NCI-H2029 (cell line): ENCODE measurements at regions not wholly inside any gene's neighbourhood (a gene's known extent, or its start where the extent isn't known, plus 50 kb on each side); places are given as distances from the start of the nearest gene placed in this dataset.
"Not testable (repeated sequence)": the region's sequence is repeated elsewhere in the genome, so short reads cannot be mapped to it uniquely, and the experiment has no call there.

ENCODE experiments used
- DNase-seq: peaks from one replicate; lab custom pipeline; 2025; lab: John Stamatoyannopoulos, UW

GRCh38 chr1:73854527-73854926 is 343.4 kb downstream of the LRRIQ3 start:
- DNase-seq, result no peak

GRCh38 chr1:73842436-73842835 is 355.5 kb downstream of the LRRIQ3 start:
- DNase-seq, result no peak

GRCh38 chr1:73839922-73840321 is 358.1 kb downstream of the LRRIQ3 start:
- no peak for DNase-seq

- DNase-seq, result no peak
Observed at GRCh38 chr1:73832276-73833181, 365.4 kb downstream of the LRRIQ3 start.

- DNase-seq, result not testable (repeated sequence)
Observed at GRCh38 chr1:73827283-73827682, 370.7 kb downstream of the LRRIQ3 start.

GRCh38 chr1:73824065-73824464 is 373.9 kb downstream of the LRRIQ3 start:
- DNase-seq, result no peak

DNA sequence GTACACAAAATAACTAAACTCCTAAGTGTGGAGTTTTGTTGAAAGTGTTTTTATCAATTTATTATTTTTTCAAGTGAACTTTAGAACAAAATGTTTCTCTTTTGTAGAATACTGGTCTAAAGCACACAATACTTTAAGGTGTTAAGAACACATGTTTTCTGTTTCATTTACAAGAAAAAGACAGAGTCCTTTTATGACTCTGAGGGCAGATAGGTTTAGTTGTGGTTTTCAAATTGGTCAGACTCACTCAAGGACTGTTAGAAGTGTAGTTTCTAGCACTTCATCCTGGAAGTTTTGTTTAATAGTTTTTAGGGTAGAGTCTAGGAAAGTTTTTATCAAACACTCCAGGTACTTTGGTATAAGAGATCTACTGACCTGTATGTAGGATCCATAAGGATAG is 376.5 kb downstream of the LRRIQ3 start:
- DNase-seq, result no peak

DNA sequence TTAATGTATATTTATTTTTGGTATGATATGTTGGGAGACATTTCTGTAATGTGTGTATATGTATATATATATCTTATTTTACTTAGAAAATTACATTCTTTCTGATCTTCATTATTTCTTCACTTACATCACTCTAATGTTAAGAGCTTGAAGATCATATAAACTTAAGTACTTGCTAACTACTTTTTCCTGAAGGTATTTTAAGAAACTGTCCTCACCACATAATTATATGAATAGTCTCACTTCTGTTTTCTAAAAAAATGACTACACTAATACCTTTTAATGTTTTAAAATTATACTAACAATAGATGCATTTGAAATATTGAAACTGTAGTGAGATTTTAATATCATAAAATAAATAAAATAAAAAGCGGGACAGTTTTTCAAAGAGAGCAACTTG is 377.1 kb downstream of the LRRIQ3 start:
- no peak for DNase-seq

DNA sequence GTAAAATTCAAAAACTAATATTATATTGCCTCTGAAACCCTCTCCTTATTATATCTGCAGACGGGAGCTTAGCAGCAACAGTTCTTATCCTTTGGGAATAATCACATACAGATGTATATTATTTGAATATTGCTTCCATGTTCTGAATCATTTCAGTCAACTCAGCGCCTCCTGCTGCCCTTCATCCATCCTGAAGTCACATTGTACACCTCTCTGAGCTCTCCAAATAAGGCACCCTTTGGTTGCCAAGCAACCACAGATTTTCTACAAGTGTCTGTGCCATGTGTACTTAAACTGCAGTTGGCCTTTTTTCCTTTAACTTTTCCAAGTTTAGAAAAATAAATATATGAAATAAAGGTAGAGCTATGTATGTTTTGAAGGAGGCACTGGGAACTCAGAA is 384.3 kb downstream of the LRRIQ3 start:
- no peak for DNase-seq

DNA sequence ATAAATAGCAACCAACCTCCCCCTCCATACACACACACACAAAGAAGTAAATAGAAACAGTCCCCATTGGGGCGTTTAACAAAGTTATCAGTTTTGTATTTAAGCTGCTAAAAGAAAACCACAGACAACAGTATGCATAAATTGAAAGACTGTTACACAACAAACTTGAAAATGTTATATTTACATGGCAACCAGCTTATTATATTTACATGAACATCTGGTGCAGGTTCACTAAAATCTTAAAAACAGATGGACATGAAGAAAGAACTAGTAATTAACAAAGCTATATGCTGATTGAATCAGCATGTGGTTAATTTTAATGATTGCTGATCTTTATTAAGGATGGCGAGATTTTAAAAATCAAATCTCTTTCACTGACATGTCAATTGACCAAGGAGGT is 384.7 kb downstream of the LRRIQ3 start:
- DNase-seq, result no peak

- no peak for DNase-seq
Observed at GRCh38 chr1:73811798-73812197, 386.2 kb downstream of the LRRIQ3 start.

DNA sequence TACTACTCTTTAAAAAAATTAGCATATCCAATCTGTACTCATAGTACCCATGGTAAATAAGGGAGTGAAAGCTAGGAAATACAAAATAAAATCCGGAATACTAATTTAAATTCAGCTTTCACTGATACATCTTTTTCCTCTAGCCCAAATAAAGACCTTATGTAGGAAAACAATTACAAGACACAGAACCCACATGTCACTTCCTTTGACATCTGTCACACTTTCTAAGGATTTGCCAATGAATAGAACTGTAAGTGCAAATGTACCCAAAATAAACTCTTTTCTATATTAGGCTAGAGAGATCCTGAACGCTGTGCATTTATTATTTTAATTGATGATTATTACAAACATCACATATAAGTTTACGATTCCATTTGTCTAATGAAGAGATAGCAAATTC is 393.0 kb downstream of the LRRIQ3 start:
- no peak for DNase-seq

DNA sequence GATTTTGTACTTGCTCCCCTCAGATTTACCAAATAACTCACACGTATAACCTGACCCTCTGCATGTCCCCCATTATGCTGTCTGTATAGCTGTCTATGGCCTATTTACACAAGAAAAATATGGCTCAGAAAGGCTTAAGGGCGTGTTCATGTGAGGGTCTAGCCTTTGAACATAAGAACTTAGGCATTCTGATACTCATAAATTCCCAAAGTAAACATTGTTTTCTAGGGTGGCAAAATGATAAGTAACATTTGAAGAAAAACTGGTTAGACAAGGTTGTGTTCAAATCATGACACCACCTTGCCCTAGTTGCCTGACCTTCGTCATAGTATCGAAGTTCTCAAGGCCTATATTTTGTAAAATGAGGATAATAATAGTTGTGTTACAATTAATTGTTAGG is 394.6 kb downstream of the LRRIQ3 start:
- DNase-seq, result no peak

DNA sequence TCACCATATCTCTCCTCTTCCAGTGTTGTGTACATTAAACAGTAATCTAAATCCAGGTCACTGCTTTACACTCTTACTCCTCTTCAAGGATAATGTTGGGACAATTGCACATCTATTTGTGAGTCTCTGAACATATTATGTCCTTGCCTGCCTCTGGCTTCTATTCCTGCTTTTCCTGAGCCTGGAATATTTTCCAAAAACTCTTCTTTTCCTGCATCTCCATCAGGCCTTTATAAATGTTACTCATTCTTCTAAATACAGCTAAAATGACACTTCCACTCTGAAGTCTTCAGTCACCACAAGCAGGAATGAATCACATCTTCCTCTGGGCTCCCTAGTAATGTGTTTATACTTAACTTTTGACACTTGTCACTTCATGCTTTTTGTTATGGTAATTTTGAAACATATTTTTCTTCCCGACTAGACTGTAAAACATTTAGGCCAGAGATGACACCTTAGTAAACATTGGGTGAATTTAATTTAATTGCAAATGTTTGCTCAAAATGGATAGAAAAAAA is 396.0 kb downstream of the LRRIQ3 start:
- DNase-seq, result no peak

DNA sequence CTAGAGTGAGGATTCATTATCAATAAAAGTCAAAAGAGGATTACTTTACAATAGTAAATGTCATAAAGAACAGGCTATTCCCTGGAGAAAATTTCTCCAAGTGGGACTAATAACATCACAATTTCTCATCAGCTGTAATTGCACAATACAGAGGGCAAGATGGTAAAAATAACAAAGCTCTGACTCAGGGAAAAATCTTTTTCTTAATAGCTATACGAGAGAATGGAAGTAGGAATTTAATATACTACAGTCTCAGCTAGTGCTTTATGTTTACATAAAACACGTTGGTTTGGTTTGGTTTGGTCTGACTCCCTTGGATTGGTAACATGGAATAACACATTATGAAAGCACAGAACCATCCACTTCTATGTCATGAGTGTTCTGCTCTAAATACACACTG is 397.6 kb downstream of the LRRIQ3 start:
- DNase-seq, result no peak

GRCh38 chr1:73789965-73790364 is 408.0 kb downstream of the LRRIQ3 start:
- no peak for DNase-seq

GRCh38 chr1:73784026-73784425 is 413.9 kb downstream of the LRRIQ3 start:
- DNase-seq, result no peak

DNA sequence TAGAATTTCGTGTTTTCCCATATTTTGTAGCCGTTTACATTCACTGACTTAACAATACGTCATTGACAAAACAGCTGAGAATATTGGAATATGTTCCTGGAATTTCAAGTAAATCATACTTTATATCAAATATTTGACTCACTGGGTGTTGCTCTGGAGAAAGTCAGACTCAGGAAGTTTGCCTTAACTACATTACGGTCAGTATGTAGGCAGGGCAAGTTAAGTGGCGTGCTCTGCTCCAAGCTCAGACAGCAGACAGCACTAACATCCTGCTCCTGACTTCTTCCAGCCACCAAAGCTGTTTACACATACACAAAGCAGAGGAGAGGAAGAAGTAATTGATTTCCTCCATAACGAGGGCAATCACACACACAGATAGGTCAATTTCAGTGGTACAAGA is 414.6 kb downstream of the LRRIQ3 start:
- DNase-seq, result no peak

GRCh38 chr1:73782901-73783300 is 415.1 kb downstream of the LRRIQ3 start:
- DNase-seq, result no peak

DNA sequence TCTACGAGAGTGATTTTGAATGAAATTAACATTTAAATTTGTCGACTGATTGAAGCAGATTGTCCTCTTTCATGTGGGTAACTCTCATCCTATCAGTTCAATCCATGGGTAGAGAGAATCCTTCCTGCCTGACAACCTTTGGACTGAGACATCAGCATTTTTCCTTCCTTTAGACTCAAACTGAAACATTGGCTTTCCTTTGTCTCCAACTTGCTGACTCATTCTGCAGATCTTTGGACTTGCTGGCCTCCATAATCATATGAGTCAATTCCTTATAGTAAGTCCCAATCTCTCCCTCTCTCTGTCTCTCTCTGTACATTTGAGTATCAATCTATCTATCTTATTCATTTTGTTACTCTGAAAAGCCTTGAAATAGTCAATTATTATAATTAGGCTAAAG is 416.7 kb downstream of the LRRIQ3 start:
- DNase-seq, result no peak

DNA sequence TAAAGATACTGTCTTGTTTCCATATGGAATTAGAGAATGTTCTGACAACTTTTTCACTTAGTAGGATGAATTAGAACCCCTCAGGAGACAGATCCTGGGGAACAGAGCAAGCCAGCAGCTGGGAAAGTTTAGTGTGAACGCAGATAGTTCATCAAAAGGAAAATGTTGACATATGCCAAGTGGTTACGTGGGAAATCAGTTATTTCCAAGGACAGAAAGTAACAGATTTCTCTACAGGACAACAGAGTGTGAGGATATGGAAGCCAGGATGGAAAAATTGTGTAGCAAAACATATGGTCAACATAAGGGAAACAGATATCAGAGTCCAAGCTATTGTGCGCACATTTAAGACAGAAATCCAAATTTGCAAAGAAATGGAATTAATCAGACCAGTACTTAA is 419.5 kb downstream of the LRRIQ3 start:
- DNase-seq, result no peak

GRCh38 chr1:73775896-73776295 is 422.1 kb downstream of the LRRIQ3 start:
- no peak for DNase-seq

- no peak for DNase-seq
Observed at GRCh38 chr1:73772941-73773340, 425.0 kb downstream of the LRRIQ3 start.

DNA sequence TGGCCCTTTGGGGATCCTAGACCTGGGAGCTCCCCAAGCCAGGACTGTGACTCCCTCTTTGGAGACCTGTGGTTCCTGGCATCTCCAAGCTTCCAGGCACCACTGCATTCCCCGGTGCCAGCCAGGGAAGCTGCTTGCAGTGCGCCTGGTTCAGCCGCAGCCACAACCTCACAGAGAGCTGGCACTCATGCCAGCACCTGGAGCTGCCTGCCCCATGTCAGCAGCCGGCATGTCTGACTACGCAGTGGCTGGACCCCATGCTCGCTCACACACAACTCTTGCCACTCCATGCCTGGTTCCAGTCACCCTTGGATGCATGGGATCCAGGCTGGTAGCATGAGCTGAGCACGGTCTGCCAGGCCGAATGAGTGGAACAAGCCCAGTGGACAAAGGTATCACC is 426.6 kb downstream of the LRRIQ3 start:
- DNase-seq, result no peak
